ENCODE measurements at regions not wholly inside any gene's neighbourhood (a gene's known extent, or its start where the extent isn't known, plus 50 kb on each side); places are given as distances from the start of the nearest gene placed in this dataset.

GRCh38 chr12:38523920-38524319 is 207.3 kb downstream of the ALG10B start:
- Histone ChIP-seq H3F3A (replicated peaks; ENCODE audit: low read depth) (no peaks in the 10 kb centered on the region), H3K9me2 (ENCODE audit: insufficient read depth) (peaks cover 1% of the 10 kb centered on the region; the same call in 1 of the 2 replicates), H3K4me2 (no peak overlapping the region), H4K20me1 (replicated peaks; ENCODE audit: insufficient read depth) (no peaks in the 10 kb centered on the region), H3K4me3 (no peak overlapping the region), H3K27me3 (ENCODE audit: insufficient read depth) (no peaks in the 10 kb centered on the region), H3K79me2 (replicated peaks; ENCODE audit: insufficient read depth) (no peaks in the 10 kb centered on the region), H3K36me3 (ENCODE audit: insufficient read depth) (no peaks in the 10 kb centered on the region), H3K27ac (ENCODE audit: low read depth) (no peak overlapping the region), H3K4me1 (ENCODE audit: insufficient read depth) (no peaks in the 10 kb centered on the region), H2AFZ (no peak overlapping the region)
- Mint-ChIP-seq H3K27ac (no peak overlapping the region), H3K4me1 (no peaks in the 10 kb centered on the region; the same call in 2 of the 3 replicates), H3K4me3 (no peak overlapping the region), H3K27me3 (ENCODE audit: insufficient read depth, low read depth, poor library complexity) (no peaks in the 10 kb centered on the region), H3K36me3 (ENCODE audit: low read depth) (no peaks in the 10 kb centered on the region), H3K9me3 (peaks cover 3% of the 10 kb centered on the region; the same call in 2 of the 3 replicates)
- TF ChIP-seq JUNB (IDR thresholded peaks at IDR 0.05; ENCODE audit: unreplicated experiment) (no peak), ZNF331 (CRISPR knock-in tag; IDR thresholded peaks at IDR 0.05; ENCODE audit: low read depth) (no peak), CTCF (conservative IDR thresholded peaks at IDR 0.05; ENCODE audit: low read depth in 2 of 2) (no peak), EZH2 (IDR thresholded peaks at IDR 0.05; ENCODE audit: low read depth, unreplicated experiment) (no peak), NANOG (IDR thresholded peaks at IDR 0.05; ENCODE audit: borderline replicate concordance) (no peak), ETS1 (IDR thresholded peaks at IDR 0.05) (no peak), EZH2phosphoT487 (IDR thresholded peaks at IDR 0.05; ENCODE audit: unreplicated experiment) (no peak), REST (IDR thresholded peaks at IDR 0.05; ENCODE audit: unreplicated experiment) (no peak), POLR2AphosphoS5 (IDR thresholded peaks at IDR 0.05; ENCODE audit: low read depth) (no peak), CREB1 (CRISPR knock-in tag; IDR thresholded peaks at IDR 0.05; ENCODE audit: low read depth) (no peak)
- ATAC-seq (no peak), DNase-seq (ENCODE audit: low spot score) (no peak)

All from GM23338 (cell line).